ENCODE measurements at regions not wholly inside any gene's neighbourhood (a gene's known extent, or its start where the extent isn't known, plus 50 kb on each side); places are given as distances from the start of the nearest gene placed in this dataset.
"Not testable (repeated sequence)": the region's sequence is repeated elsewhere in the genome, so short reads cannot be mapped to it uniquely, and the experiment has no call there.

DNA sequence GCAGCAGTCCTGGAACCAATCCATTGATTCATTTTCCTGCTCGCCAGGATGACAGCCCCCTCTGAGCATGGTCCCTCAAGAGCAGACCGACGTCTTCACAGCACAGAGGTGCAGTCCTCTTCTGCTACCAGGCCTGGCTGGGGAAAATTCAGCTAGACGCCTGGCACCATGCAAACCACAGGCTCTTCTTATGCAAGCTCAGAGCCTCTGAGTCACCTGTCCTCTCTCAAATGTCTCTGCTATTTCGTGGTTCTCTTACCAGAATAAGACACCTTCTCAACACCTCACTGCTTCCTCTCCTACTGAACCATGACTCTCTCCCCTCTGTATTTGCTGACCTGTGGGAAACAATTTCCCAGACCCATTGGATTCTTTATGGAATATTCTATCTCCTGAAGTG, 79.8 kb upstream of the CYRIA start:
- no peak for DNase-seq (ENCODE audit: low read depth in 4 of 4, low spot score in 3 of 4)

- DNase-seq (ENCODE audit: low read depth in 4 of 4, low spot score in 3 of 4), result no peak
These were observed 78.9 kb upstream of the CYRIA start for GRCh38 chr2:16744521-16744920.

- DNase-seq (ENCODE audit: low read depth in 4 of 4, low spot score in 3 of 4), result no peak
These were observed 76.4 kb upstream of the CYRIA start for GRCh38 chr2:16742026-16742425.

- no peak for DNase-seq (ENCODE audit: low read depth in 4 of 4, low spot score in 3 of 4)
These were observed 75.9 kb upstream of the CYRIA start for GRCh38 chr2:16741498-16741897.

DNA sequence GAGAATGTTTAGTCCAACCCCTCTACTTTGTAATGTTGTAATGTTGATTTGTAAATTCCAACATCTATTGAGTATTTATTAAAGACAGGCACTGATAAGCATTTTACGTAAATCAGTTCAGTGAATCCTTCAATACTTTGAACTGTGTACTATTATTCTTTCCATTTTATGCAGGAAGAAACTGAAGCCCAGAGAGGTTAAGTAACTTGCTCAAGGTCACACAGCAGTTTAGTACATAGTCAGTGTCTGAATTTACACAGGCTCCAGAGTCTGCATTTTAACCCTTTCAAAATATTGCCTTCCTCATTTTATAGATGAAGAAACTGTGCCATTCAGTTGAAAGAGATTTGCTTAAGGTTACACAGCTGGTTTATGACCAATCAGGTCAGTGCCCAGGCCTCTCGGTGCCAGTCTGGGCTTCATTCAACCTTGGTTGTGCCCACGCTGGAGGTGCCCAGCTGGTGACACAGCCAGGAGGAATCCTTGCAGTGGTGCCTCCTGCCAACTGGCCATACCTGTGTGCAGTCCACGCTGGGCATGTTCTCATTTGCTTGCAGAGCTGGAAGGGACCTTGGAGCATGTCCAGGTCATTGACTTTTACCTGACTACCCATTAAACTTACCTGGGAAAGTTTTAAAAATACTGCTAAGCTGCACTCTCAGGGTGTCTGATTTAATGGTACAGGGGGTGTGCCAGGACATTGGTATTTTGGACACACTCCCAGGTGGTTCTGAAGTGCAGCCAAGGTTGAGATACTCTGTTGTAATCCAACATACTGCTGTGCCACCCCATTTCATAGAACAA, 74.3 kb upstream of the CYRIA start:
- no peak for DNase-seq (ENCODE audit: low read depth in 4 of 4, low spot score in 3 of 4)

DNA sequence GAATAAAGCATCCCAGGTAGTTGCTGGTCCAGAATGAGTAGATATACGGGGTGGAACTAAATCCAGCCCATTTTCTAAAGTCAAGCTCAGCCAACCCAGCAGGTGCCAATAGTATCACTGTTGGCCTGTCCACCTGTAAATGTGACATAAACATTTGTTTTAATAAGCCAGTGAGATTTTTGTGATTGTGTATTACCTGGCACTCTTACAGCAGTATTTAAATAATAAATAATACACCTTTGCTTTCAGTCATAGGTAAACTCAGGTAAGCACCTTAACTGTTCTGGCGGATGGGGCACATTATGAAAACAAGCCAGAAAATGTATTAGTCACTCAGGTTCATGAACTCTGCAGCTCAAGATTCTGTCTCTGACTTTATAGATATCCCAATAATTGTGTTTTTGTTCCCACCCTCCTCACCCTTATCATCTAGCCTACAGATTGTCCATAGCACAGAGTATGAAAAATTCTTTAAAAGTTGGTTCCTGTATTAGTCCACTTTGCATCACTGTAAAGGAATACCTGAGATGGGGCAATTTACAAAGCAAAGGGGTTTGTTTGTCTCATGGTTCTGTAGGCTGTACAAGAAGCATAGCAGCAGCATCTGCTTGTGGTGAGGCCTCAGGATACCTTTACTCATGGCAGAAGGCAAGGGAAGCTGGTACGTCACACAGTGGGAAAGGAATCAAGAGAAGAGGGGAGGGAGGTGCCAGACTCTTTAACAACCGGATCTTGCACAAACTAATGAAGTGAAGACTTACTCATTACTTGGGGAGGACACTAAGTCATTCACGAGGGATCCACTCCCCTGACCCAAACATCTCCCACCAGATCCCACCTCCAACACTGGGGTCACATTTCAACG, 73.0 kb upstream of the CYRIA start:
- no peak for DNase-seq (ENCODE audit: low read depth in 4 of 4, low spot score in 3 of 4)

- no peak for DNase-seq (ENCODE audit: low read depth in 4 of 4, low spot score in 3 of 4)
These were observed 72.2 kb upstream of the CYRIA start for GRCh38 chr2:16737812-16738211.

- DNase-seq (ENCODE audit: low read depth in 4 of 4, low spot score in 3 of 4), result no peak
These were observed 71.0 kb upstream of the CYRIA start for GRCh38 chr2:16736633-16737032.

GRCh38 chr2:16729335-16729734, 63.7 kb upstream of the CYRIA start:
- DNase-seq (ENCODE audit: low read depth in 4 of 4, low spot score in 3 of 4), result no peak

- no peak for DNase-seq (ENCODE audit: low read depth in 4 of 4, low spot score in 3 of 4)
These were observed 62.9 kb upstream of the CYRIA start for GRCh38 chr2:16728351-16729136.

- not testable (repeated sequence) for DNase-seq (ENCODE audit: low read depth in 4 of 4, low spot score in 3 of 4)
These were observed 62.2 kb upstream of the CYRIA start for GRCh38 chr2:16727849-16728248.

- no peak for DNase-seq (ENCODE audit: low read depth in 4 of 4, low spot score in 3 of 4)
These were observed 61.6 kb upstream of the CYRIA start for GRCh38 chr2:16727256-16727655.

- DNase-seq (ENCODE audit: low read depth in 4 of 4, low spot score in 3 of 4), result no peak
These were observed 60.9 kb upstream of the CYRIA start for GRCh38 chr2:16726577-16726976.

- DNase-seq (ENCODE audit: low read depth in 4 of 4, low spot score in 3 of 4), result no peak
These were observed 60.5 kb upstream of the CYRIA start for GRCh38 chr2:16726147-16726546.

DNA sequence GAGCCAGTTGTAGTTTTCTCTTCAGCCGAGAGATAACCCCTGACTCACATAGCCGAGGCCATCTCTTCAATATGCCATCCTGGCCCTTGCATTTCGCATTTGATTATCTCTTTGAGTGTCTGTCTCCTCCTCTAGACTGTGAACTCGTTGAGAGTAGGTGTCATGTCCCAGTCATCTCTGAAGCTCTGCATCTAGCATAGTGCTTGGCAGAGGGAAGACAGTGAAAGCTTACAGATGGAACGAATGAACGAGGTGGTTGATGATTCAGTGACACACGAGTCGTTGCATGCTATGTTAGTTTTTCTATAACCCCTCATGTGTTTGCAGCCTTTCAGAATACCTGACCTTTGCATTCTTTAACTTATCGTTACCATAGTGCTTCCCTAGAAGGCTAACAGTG, 59.9 kb upstream of the CYRIA start:
- no peak for DNase-seq (ENCODE audit: low read depth in 4 of 4, low spot score in 3 of 4)

DNA sequence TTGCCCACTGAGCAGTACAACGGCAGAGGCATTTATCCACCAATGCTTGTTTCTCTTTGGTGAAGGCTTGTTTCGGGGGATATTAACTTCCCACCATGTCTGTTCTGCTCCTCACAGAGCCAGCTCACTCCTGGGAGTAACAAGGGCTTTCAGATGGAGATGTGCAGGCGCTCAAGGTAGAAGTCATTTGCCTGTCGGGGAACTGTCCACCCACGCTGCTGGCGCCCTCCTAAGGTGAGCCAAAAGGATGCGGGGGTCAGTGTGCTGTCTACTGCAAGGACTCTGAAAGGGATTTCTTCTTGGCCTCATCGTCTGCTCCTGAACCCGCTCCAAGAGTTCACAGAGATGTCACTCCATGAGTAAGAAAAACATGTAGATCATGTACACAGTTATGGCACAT, 57.0 kb upstream of the CYRIA start:
- DNase-seq (ENCODE audit: low read depth in 4 of 4, low spot score in 3 of 4), result no peak

GRCh38 chr2:16722126-16722525, 56.5 kb upstream of the CYRIA start:
- DNase-seq (ENCODE audit: low read depth in 4 of 4, low spot score in 3 of 4), result no peak

DNA sequence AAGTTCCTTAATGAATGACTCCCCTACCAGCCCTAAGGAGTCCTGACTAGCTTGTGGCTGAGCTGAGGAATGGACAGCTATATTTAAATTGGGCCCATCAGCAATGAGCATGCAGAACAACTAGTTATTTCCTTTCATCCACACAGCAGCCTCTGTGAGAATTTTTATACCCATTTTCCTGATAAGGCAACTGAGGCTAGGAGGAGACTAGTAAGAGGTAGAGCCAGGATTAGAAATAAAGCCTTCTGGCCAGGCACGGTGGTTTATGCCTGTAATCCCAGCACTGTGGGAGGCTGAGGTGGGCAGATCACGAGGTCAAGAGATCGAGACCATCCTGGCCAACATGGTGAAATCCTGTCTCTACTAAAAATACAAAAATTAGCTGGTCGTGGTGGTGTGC, 55.9 kb upstream of the CYRIA start:
- not testable (repeated sequence) for DNase-seq (ENCODE audit: low read depth in 4 of 4, low spot score in 3 of 4)

GRCh38 chr2:16720737-16721136, 55.1 kb upstream of the CYRIA start:
- DNase-seq (ENCODE audit: low read depth in 4 of 4, low spot score in 3 of 4), result not testable (repeated sequence)

DNA sequence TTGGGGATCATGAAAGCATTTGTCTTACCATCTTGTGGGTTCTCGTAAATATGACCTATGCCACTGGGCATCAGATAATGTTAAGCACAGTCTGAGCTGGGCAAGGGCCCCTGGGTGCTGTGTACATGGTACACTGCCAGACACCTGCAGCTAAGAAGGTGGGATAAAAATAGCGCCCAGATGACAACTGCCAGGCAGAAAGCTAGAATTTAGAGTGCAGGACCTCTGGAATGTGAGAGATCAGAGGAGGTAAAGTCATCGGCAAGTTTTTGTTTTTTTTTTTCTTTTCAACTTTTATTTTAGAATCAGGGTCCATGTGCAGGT, 53.8 kb upstream of the CYRIA start:
- DNase-seq (ENCODE audit: low read depth in 4 of 4, low spot score in 3 of 4), result no peak
